K562 (cell line): ENCODE measurements at regions not wholly inside any gene's neighbourhood (a gene's known extent, or its start where the extent isn't known, plus 50 kb on each side); places are given as distances from the start of the nearest gene placed in this dataset.

Source experiments
- ATAC-seq: fragments of 200-7000 bp; cut with Tn5 transposase; 3 replicates; pipeline ENCODE4 v1.9.1; 2020; ENCODE audit warnings: moderate library complexity
- BruUV-seq: library from RNA; stranded (reverse); fragments of 400-500 nt; replicated peaks from 2 replicates; lab custom pipeline; 2021; lab: Mats Ljungman, UMichigan
- CTCF ChIA-PET: fragments of 300-600 bp; formaldehyde crosslinking; extraction: SDS; loops from one replicate; lab custom pipeline; 2021; ENCODE audit warnings: low intra/inter-chr PET ratio; lab: Yijun Ruan, JAX
- POLR2A ChIA-PET: fragments of 300-600, 350-650 bp; sonication (Branson Sonifier 250); formaldehyde crosslinking; extraction: SDS; loops from one replicate; lab custom pipeline; 2021; ENCODE audit warnings: antibody characterized with exemption, inconsistent platforms; lab: Yijun Ruan, JAX
- DNase-seq, 4 experiments: peaks; one replicate each; pipeline versions ENCODE4 v3.0.0 to v3.0.0-alpha.2; 2011 to 2018; ENCODE audit warnings: low spot score in 3 of 4, mixed read lengths in 3 of 4; ENCODE audit errors: extremely low read depth in 1 of 4
- FAIRE-seq: peaks from 2 replicates; lab custom pipeline; 2011; peaks lifted over from hg19 to GRCh38; lab: Jason Lieb, UNC
- H2AFZ ChIP-seq: 2 replicates; pipeline ENCODE4 v1.6.0; 2011; ENCODE audit warnings: low read depth, low read length, control low read depth, inconsistent platforms
- H3K27ac ChIP-seq: fragments of 200-600 bp; 3 replicates; pipeline ENCODE4 v1.8.0; 2011; ENCODE audit warnings: low read depth, mild to moderate bottlenecking, control low read depth, inconsistent platforms, low read length, moderate library complexity, mixed read lengths; ENCODE audit errors: extremely low read depth
- H3K27me3 ChIP-seq, 2 experiments: fragments of 300-600 bp in 1 of 2; 2 replicates in 1 of 2; 3 replicates in 1 of 2; pipeline versions ENCODE4 v1.6.0 to v1.8.0; 2011; ENCODE audit warnings: inconsistent platforms in 2 of 2, low read length in 2 of 2, mild to moderate bottlenecking in 1 of 2, mixed read lengths in 1 of 2, moderate library complexity in 1 of 2; ENCODE audit not compliant: control insufficient read depth in 2 of 2, insufficient read depth in 2 of 2
- H3K36me3 ChIP-seq: fragments of 300-600 bp; 3 replicates; pipeline ENCODE4 v1.8.0; 2011; ENCODE audit warnings: mild to moderate bottlenecking, low read length, inconsistent platforms; ENCODE audit not compliant: control insufficient read depth, insufficient read depth
- H3K4me1 ChIP-seq, 2 experiments: fragments of 200-600 bp in 1 of 2; replicated peaks in 1 of 2; 2 replicates in 1 of 2; 3 replicates in 1 of 2; pipeline versions ENCODE4 v1.5.1 to v1.8.0; 2011; ENCODE audit warnings: inconsistent platforms in 2 of 2, low read length in 2 of 2, mild to moderate bottlenecking in 1 of 2, mixed read lengths in 1 of 2, moderate library complexity in 1 of 2; ENCODE audit not compliant: control insufficient read depth in 2 of 2, insufficient read depth in 2 of 2
- H3K4me2 ChIP-seq: 2 replicates; pipeline ENCODE4 v1.6.1; 2011; ENCODE audit warnings: low read length, control low read depth, inconsistent platforms, mixed read lengths; ENCODE audit not compliant: insufficient read depth
- H3K4me3 ChIP-seq: fragments of 200-600 bp; sonication (generic), shearing (Covaris generic); 2 replicates; pipeline ENCODE4 v1.5.1; 2016; ENCODE audit warnings: control low read depth, inconsistent platforms
- H3K79me2 ChIP-seq: fragments of 200-600 bp; 3 replicates; pipeline ENCODE4 v1.8.0; 2011; ENCODE audit warnings: low read length, inconsistent platforms; ENCODE audit not compliant: control insufficient read depth, insufficient read depth
- H3K9ac ChIP-seq, 2 experiments: 2 replicates each; pipeline versions ENCODE4 v1.6.0 to v1.6.1; 2011; ENCODE audit warnings: low read depth in 2 of 2, low read length in 2 of 2, control low read depth in 1 of 2, inconsistent platforms in 1 of 2, mild to moderate bottlenecking in 1 of 2, mixed read lengths in 1 of 2; ENCODE audit not compliant: insufficient read depth in 1 of 2
- H3K9me1 ChIP-seq: one replicate; pipeline ENCODE4 v1.6.0; 2011; ENCODE audit warnings: inconsistent platforms, mild to moderate bottlenecking, low read length, moderate library complexity; ENCODE audit not compliant: control insufficient read depth, insufficient read depth
- H3K9me3 ChIP-seq: replicated peaks from 2 replicates; pipeline ENCODE4 v1.5.1; 2011; ENCODE audit warnings: low read depth, low read length, inconsistent platforms; ENCODE audit not compliant: control insufficient read depth, insufficient read depth
- H4K20me1 ChIP-seq: replicated peaks from 2 replicates; pipeline ENCODE4 v1.6.1; 2011; ENCODE audit warnings: low read length, inconsistent platforms, mixed read lengths; ENCODE audit not compliant: control insufficient read depth, insufficient read depth
- CSDE1 ChIP-seq, 2 experiments: fragments of 450-650 bp; IDR thresholded peaks; 2 replicates each; pipeline ENCODE4 v1.6.1; 2016; ENCODE audit warnings: mild to moderate bottlenecking in 1 of 2
- GTF2E2 ChIP-seq: fragments of 200-800 bp; sonication (Bioruptor generic); IDR thresholded peaks from 2 replicates; pipeline ENCODE4 v1.6.1; 2016; ENCODE audit warnings: missing genetic modification characterization, missing compliant biosample characterization
- SIX5 ChIP-seq, 2 experiments: IDR thresholded peaks; 2 replicates each; pipeline ENCODE4 v1.6.1; 2011; ENCODE audit warnings: low read length in 2 of 2, borderline replicate concordance in 1 of 2, low read depth in 1 of 2, mild to moderate bottlenecking in 1 of 2, moderate library complexity in 1 of 2; ENCODE audit not compliant: insufficient read depth in 1 of 2
- THAP12 ChIP-seq: fragments of 250-450 bp; sonication (Bioruptor Pico); IDR thresholded peaks from 2 replicates; pipeline ENCODE4 v1.9.0; 2021; ENCODE audit warnings: mild to moderate bottlenecking, inconsistent platforms
- THRB ChIP-seq: fragments of 450-650 bp; formaldehyde crosslinking; conservative IDR thresholded peaks from 2 replicates; pipeline ENCODE4 v1.4.0; 2022; ENCODE audit warnings: mild to moderate bottlenecking, missing genetic modification characterization
- ZBTB33 ChIP-seq: sonication (generic); formaldehyde crosslinking; IDR thresholded peaks from 2 replicates; pipeline ENCODE4 v1.8.1; 2023; ENCODE audit warnings: mild to moderate bottlenecking, missing genetic modification reagents
- ZFP30 ChIP-seq: fragments of 250-450 bp; sonication (Bioruptor Pico); IDR thresholded peaks from 2 replicates; pipeline ENCODE4 v1.8.0; 2022; ENCODE audit warnings: moderate library complexity, mild to moderate bottlenecking, inconsistent platforms, borderline replicate concordance
- ZNF436 ChIP-seq: fragments of 250-450, 450-650 bp; sonication (Bioruptor Pico); formaldehyde crosslinking; IDR thresholded peaks from 2 replicates; pipeline ENCODE4 v1.7.0; 2020; ENCODE audit warnings: mild to moderate bottlenecking
- ZNF830 ChIP-seq: fragments of 250-450 bp; sonication (Bioruptor Pico); IDR thresholded peaks from 2 replicates; pipeline ENCODE4 v1.5.0; 2021; ENCODE audit warnings: mild to moderate bottlenecking
- ZSCAN29 ChIP-seq: fragments of 450-650 bp; IDR thresholded peaks from 2 replicates; pipeline ENCODE4 v1.6.1; 2017
- WGBS: fragments of 100-300 bp; shearing (Covaris generic); methylation state at CpG from one replicate; pipeline ENCODE4 v1.1.6; 2016; ENCODE audit warnings: low coverage, mixed read lengths; ENCODE audit not compliant: insufficient coverage; ENCODE audit errors: missing lambda C conversion rate; 5-methylcytosine and 5-hydroxymethylcytosine counted together
- in situ Hi-C: fragments of 300-500 bp; cut with MboI; formaldehyde crosslinking; loops from 4 replicates; pipeline ENCODE4 v1.15.0; 2018; ENCODE audit warnings: inconsistent platforms, mixed read lengths
- intact Hi-C: fragments of 100-400 bp; cut with micrococcal nuclease; formaldehyde crosslinking; loops from 2 replicates; pipeline ENCODE4 v1.14.2; 2022

GRCh38 chr6:22910370-22910769 is 341.0 kb downstream of the HDGFL1 start:
- DNase-seq (no peak), ATAC-seq (no peak), FAIRE-seq (no peak)
- H3K4me2 ChIP-seq, result no peak overlapping the region
- H3K79me2 ChIP-seq, result no peaks in the 10 kb centered on the region
- ChIA-PET CTCF (no interaction called here), POLR2A (no interaction called here)
- peaks cover 2% of the 10 kb centered on the region; the same call in 1 of the 2 replicates for H3K9me3 ChIP-seq
- no peak overlapping the region for H3K27ac ChIP-seq
- intact Hi-C loops, result no loop called here
- no peaks in the 10 kb centered on the region for H4K20me1 ChIP-seq
- H3K4me3 ChIP-seq, result no peak overlapping the region
- no TSS peak for BruUV-seq
- no peaks in the 10 kb centered on the region for H3K9me1 ChIP-seq
- no peaks in the 10 kb centered on the region for H3K27me3 ChIP-seq
- no peak overlapping the region for H2AFZ ChIP-seq
- TF ChIP-seq ZFP30 (CRISPR knock-in tag), result no peak
- no peak for TF ChIP-seq CSDE1 (IDR thresholded peaks at IDR 0.05)
- no peak overlapping the region for H3K9ac ChIP-seq
- in situ Hi-C loops, result no loop called here
- H3K36me3 ChIP-seq, result no peaks in the 10 kb centered on the region
- 2% methylated on average over 4 of the region's 4 CpGs for WGBS
- H3K4me1 ChIP-seq, result no peaks in the 10 kb centered on the region

- no peaks in the 10 kb centered on the region; the same call in 1 of the 2 replicates for H3K9me3 ChIP-seq
- BruUV-seq, result no TSS peak
- no peaks in the 10 kb centered on the region for H3K4me1 ChIP-seq
- H3K36me3 ChIP-seq, result no peaks in the 10 kb centered on the region
- 0% methylated on average over 2 of the region's 2 CpGs for WGBS
- POLR2A ChIA-PET, result no interaction called here
- intact Hi-C loops, result no loop called here
- no peaks in the 10 kb centered on the region for H3K79me2 ChIP-seq
- H3K4me2 ChIP-seq, result no peak overlapping the region
- no peaks in the 10 kb centered on the region for H3K27me3 ChIP-seq
- H4K20me1 ChIP-seq, result no peaks in the 10 kb centered on the region
- CTCF ChIA-PET, result no interaction called here
- no peak overlapping the region for H3K4me3 ChIP-seq
- no peak overlapping the region for H3K27ac ChIP-seq
- H3K9me1 ChIP-seq, result no peaks in the 10 kb centered on the region
- FAIRE-seq (no peak), ATAC-seq (no peak), DNase-seq (no peak)
- H3K9ac ChIP-seq, result no peak overlapping the region
- no peak overlapping the region for H2AFZ ChIP-seq
- in situ Hi-C loops, result no loop called here
- TF ChIP-seq ZNF436 (CRISPR knock-in tag) (no peak), GTF2E2 (tag) (no peak), SIX5 (IDR thresholded peaks at IDR 0.05; ENCODE audit: borderline replicate concordance in 1 of 2, insufficient read depth in 1 of 2, low read depth in 1 of 2, low read length in 2 of 2) (no peak), ZBTB33 (CRISPR knock-in tag) (no peak), ZNF830 (CRISPR knock-in tag) (no peak), THAP12 (CRISPR knock-in tag) (no peak), ZSCAN29 (no peak), THRB (CRISPR knock-in tag) (no peak)
Measured at GRCh38 chr6:22913612-22914011, 344.2 kb downstream of the HDGFL1 start.
